ENCODE measurements at regions not wholly inside any gene's neighbourhood (a gene's known extent, or its start where the extent isn't known, plus 50 kb on each side); places are given as distances from the start of the nearest gene placed in this dataset.

DNA sequence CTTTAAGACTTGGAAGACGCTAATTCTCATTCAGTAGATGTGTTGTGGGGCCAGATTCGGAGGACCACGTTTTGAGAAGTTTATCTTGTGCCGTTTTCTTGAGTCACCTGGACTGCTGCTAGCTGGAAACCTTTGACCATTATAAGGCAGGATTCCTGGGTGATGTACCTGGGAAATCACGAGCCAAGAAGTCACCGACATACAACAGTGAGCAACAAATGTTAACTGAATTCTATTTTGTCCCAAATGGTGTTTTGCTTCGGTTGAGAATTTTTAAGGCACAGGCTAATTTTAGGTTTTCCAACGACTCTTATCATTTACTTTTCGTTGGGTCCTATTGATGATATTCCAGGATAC is 93.4 kb upstream of the BTN3A2 start:
- peak overlapping the region; percentile 95 for H3K4me2 ChIP-seq (ENCODE audit: low read length)
- no peaks in the 10 kb centered on the region for H3K9me2 ChIP-seq (replicated peaks; ENCODE audit: control insufficient read depth, low read length)
- no peaks in the 10 kb centered on the region for H4K20me1 ChIP-seq (ENCODE audit: control insufficient read depth, insufficient read depth, low read depth, low read length)
- peak overlapping the region; percentile 93 for H3K27ac ChIP-seq (ENCODE audit: low read depth, low read length)
- H3K36me3 ChIP-seq (ENCODE audit: control insufficient read depth, low read length): peaks cover 21% of the 10 kb centered on the region
- H3F3A ChIP-seq (ENCODE audit: control insufficient read depth, insufficient read depth): peaks cover 46% of the 10 kb centered on the region
- peaks cover 52% of the 10 kb centered on the region for H3K4me1 ChIP-seq (ENCODE audit: control insufficient read depth, low read length)
- no peaks in the 10 kb centered on the region for H3K79me2 ChIP-seq (ENCODE audit: control insufficient read depth, low read length)
- no peaks in the 10 kb centered on the region for H3K9me3 ChIP-seq (ENCODE audit: control insufficient read depth, insufficient read depth, low read length)
- no peak for TF ChIP-seq EZH2phosphoT487 (IDR thresholded peaks at IDR 0.05; ENCODE audit: borderline replicate concordance, low read length)
- TF ChIP-seq, protein P1, sequence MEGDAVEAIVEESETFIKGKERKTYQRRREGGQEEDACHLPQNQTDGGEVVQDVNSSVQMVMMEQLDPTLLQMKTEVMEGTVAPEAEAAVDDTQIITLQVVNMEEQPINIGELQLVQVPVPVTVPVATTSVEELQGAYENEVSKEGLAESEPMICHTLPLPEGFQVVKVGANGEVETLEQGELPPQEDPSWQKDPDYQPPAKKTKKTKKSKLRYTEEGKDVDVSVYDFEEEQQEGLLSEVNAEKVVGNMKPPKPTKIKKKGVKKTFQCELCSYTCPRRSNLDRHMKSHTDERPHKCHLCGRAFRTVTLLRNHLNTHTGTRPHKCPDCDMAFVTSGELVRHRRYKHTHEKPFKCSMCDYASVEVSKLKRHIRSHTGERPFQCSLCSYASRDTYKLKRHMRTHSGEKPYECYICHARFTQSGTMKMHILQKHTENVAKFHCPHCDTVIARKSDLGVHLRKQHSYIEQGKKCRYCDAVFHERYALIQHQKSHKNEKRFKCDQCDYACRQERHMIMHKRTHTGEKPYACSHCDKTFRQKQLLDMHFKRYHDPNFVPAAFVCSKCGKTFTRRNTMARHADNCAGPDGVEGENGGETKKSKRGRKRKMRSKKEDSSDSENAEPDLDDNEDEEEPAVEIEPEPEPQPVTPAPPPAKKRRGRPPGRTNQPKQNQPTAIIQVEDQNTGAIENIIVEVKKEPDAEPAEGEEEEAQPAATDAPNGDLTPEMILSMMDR (IDR thresholded peaks at IDR 0.05; ENCODE audit: low read depth, low read length, poor library complexity, severe bottlenecking): no peak
- peak overlapping the region; percentile 80 for H3K4me3 ChIP-seq (ENCODE audit: low read length)
- no peaks in the 10 kb centered on the region for H3K27me3 ChIP-seq (ENCODE audit: control insufficient read depth, low read length)

DNA sequence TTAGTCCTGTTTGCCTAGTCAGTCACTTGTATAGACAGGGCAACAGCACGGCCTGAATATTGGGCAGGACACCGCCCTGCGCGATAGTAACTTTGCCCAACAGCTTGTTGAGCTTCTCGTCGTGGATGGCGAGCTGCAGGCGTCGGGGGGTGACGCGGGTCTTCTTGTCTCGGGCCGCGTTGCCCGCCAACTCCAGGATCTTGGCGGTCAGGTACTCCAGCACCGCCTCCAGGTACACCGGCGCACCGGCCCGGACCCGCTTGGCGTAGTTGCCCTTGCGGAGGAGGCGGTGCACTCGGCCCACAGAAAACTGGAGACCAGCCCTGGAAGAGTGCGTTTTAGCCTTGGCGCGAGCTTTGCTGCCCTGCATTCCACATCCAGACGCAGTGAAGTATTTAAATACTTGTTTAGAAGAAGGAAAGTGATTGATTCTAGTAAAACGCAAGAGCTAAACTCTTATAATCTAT is 92.8 kb upstream of the BTN3A2 start:
- H3K79me2 ChIP-seq (ENCODE audit: control insufficient read depth, low read length): no peaks in the 10 kb centered on the region
- no peak for TF ChIP-seq EZH2phosphoT487 (IDR thresholded peaks at IDR 0.05; ENCODE audit: borderline replicate concordance, low read length)
- TF ChIP-seq, protein P1 (IDR thresholded peaks at IDR 0.05; ENCODE audit: low read depth, low read length, poor library complexity, severe bottlenecking): no peak
- H3K27me3 ChIP-seq (ENCODE audit: control insufficient read depth, low read length): no peaks in the 10 kb centered on the region
- H3K27ac ChIP-seq (ENCODE audit: low read depth, low read length): peak overlapping the region; percentile 93
- H3K9me2 ChIP-seq (replicated peaks; ENCODE audit: control insufficient read depth, low read length): no peaks in the 10 kb centered on the region
- no peaks in the 10 kb centered on the region for H4K20me1 ChIP-seq (ENCODE audit: control insufficient read depth, insufficient read depth, low read depth, low read length)
- peak overlapping the region; percentile 80 for H3K4me3 ChIP-seq (ENCODE audit: low read length)
- H3K9me3 ChIP-seq (ENCODE audit: control insufficient read depth, insufficient read depth, low read length): no peaks in the 10 kb centered on the region
- H3K4me2 ChIP-seq (ENCODE audit: low read length): peak overlapping the region; percentile 95
- H3K4me1 ChIP-seq (ENCODE audit: control insufficient read depth, low read length): peaks cover 52% of the 10 kb centered on the region
- peaks cover 45% of the 10 kb centered on the region for H3F3A ChIP-seq (ENCODE audit: control insufficient read depth, insufficient read depth)
- peaks cover 21% of the 10 kb centered on the region for H3K36me3 ChIP-seq (ENCODE audit: control insufficient read depth, low read length)

DNA sequence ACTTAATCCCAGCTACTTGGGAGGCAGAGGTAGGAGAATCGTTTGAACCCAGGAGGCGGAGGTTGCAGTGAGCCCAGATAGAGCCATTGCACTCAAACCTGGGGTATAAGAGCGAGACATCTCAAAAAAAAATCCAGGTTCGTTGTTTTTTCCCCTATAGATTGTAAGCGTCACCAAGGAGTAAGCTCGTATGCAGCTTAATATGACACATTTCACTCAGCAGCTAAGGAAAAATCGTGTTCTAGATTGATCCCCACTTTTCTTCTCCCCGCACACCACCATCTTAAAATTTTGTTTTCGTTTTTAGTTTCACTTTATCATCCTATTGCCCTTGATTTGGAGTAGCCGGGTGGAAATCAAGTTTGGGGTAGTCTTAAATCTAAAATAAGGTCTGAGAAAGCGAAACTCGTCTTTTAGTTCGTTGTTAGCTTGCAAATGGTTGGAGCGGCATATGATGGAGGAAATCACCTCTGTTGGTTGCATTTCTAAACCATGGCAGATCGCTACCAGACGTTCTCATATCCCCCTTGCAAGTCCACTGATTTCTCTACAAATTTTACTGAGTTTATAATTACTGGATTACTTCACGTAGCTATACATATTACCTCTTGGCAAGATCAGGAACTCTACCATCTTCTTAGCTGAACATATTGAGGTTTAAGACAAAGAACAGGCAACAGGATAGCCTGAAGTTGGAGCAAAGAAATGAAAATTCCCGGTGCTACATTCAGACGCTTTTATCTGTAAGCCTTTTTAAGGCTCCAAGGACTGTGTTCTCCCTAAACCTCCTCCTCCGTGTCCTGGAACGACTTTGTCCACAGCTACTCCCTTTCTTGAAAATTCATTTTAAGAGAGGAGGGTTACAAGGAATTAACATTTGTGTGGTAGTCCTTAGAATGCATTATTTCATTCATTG is 91.1 kb upstream of the BTN3A2 start:
- Histone ChIP-seq H3K4me3 (ENCODE audit: low read length) (peak overlapping the region; percentile 80), H3K4me2 (ENCODE audit: low read length) (peak overlapping the region; percentile 95), H3F3A (ENCODE audit: control insufficient read depth, insufficient read depth) (peaks cover 40% of the 10 kb centered on the region), H3K9me2 (replicated peaks; ENCODE audit: control insufficient read depth, low read length) (no peaks in the 10 kb centered on the region), H3K36me3 (ENCODE audit: control insufficient read depth, low read length) (peaks cover 21% of the 10 kb centered on the region), H3K4me1 (ENCODE audit: control insufficient read depth, low read length) (peaks cover 52% of the 10 kb centered on the region), H3K79me2 (ENCODE audit: control insufficient read depth, low read length) (no peaks in the 10 kb centered on the region), H3K27ac (ENCODE audit: low read depth, low read length) (peak overlapping the region; percentile 93), H4K20me1 (ENCODE audit: control insufficient read depth, insufficient read depth, low read depth, low read length) (no peaks in the 10 kb centered on the region), H3K9me3 (ENCODE audit: control insufficient read depth, insufficient read depth, low read length) (no peaks in the 10 kb centered on the region), H3K27me3 (ENCODE audit: control insufficient read depth, low read length) (no peaks in the 10 kb centered on the region)
- TF ChIP-seq, protein P1 (IDR thresholded peaks at IDR 0.05; ENCODE audit: low read depth, low read length, poor library complexity, severe bottlenecking): no peak
- TF ChIP-seq EZH2phosphoT487 (IDR thresholded peaks at IDR 0.05; ENCODE audit: borderline replicate concordance, low read length): no peak
